ENCODE measurements at regions not wholly inside any gene's neighbourhood (a gene's known extent, or its start where the extent isn't known, plus 50 kb on each side); places are given as distances from the start of the nearest gene placed in this dataset.

DNA sequence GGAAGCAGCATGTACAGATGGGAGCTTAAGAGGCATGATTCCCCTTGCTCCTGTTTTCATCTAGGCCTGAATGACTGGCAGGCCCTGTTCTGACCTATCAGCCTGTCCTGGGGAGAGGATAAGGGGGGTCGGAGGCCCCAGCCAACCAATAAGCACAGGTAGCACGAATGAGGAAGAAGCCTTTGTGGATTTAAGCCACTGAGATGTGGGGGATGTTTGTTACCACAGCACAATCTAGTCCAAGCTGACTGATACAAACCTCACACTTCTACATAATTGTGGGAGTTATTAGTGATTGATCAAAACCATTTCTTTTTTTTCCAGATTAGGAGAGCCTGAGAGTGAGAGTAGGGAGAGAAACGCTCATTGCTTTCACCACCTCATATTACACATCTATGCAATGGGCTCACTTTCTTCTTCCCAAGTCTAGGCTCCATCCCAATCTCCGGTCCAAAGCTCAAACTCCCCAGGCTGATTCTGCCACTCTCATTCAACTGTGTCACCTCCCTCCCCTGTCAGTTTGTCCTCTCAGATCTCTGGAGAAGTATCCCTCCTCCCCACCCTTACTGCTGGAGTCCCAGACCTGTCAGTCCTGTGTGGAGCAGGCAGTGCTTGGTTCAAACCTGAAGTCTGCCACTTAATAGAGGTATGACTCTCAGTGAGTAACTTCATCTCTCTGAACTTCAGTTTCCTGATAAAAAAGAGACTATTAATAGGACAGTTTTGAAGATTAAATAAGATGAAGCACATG is 220.5 kb downstream of the PTPRU start:
- no peak overlapping the region for H3K27ac Mint-ChIP-seq
- peaks cover 37% of the 10 kb centered on the region for H3K27me3 Mint-ChIP-seq (ENCODE audit: low read depth)
- peaks cover 3% of the 10 kb centered on the region for H3K9me3 Mint-ChIP-seq
- H3K4me3 Mint-ChIP-seq: no peak overlapping the region
- H3K4me1 Mint-ChIP-seq: peaks cover 16% of the 10 kb centered on the region
- H3K36me3 Mint-ChIP-seq (ENCODE audit: low read depth): no peaks in the 10 kb centered on the region
- TF ChIP-seq, protein P1, sequence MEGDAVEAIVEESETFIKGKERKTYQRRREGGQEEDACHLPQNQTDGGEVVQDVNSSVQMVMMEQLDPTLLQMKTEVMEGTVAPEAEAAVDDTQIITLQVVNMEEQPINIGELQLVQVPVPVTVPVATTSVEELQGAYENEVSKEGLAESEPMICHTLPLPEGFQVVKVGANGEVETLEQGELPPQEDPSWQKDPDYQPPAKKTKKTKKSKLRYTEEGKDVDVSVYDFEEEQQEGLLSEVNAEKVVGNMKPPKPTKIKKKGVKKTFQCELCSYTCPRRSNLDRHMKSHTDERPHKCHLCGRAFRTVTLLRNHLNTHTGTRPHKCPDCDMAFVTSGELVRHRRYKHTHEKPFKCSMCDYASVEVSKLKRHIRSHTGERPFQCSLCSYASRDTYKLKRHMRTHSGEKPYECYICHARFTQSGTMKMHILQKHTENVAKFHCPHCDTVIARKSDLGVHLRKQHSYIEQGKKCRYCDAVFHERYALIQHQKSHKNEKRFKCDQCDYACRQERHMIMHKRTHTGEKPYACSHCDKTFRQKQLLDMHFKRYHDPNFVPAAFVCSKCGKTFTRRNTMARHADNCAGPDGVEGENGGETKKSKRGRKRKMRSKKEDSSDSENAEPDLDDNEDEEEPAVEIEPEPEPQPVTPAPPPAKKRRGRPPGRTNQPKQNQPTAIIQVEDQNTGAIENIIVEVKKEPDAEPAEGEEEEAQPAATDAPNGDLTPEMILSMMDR (IDR thresholded peaks at IDR 0.05; ENCODE audit: unreplicated experiment in 3 of 3): no peak

DNA sequence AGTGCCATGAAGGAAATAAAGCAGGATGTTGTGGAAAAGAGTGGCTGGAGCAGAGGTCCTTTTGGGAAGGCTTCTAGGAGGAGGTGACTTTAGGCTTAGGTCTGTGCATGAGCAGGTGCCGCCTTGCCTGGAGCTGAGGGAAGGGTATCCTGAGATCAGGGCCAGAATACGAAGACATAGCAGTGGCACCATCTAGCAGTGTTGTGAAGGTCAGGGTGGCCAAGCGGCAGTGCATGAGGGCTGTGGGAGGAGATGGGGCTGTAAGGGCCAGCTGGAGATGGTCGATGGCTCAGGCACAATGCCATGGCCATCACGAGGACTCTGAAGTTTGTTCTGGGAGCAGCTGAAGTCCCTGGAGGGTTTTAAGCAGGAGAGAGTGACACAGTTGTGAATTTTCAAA is 219.5 kb downstream of the PTPRU start:
- peaks cover 3% of the 10 kb centered on the region for H3K9me3 Mint-ChIP-seq
- no peak overlapping the region for H3K4me3 Mint-ChIP-seq
- TF ChIP-seq, protein P1 (IDR thresholded peaks at IDR 0.05; ENCODE audit: unreplicated experiment in 3 of 3): no peak
- peaks cover 16% of the 10 kb centered on the region for H3K4me1 Mint-ChIP-seq
- H3K27me3 Mint-ChIP-seq (ENCODE audit: low read depth): peaks cover 34% of the 10 kb centered on the region
- no peak overlapping the region for H3K27ac Mint-ChIP-seq
- H3K36me3 Mint-ChIP-seq (ENCODE audit: low read depth): no peaks in the 10 kb centered on the region

DNA sequence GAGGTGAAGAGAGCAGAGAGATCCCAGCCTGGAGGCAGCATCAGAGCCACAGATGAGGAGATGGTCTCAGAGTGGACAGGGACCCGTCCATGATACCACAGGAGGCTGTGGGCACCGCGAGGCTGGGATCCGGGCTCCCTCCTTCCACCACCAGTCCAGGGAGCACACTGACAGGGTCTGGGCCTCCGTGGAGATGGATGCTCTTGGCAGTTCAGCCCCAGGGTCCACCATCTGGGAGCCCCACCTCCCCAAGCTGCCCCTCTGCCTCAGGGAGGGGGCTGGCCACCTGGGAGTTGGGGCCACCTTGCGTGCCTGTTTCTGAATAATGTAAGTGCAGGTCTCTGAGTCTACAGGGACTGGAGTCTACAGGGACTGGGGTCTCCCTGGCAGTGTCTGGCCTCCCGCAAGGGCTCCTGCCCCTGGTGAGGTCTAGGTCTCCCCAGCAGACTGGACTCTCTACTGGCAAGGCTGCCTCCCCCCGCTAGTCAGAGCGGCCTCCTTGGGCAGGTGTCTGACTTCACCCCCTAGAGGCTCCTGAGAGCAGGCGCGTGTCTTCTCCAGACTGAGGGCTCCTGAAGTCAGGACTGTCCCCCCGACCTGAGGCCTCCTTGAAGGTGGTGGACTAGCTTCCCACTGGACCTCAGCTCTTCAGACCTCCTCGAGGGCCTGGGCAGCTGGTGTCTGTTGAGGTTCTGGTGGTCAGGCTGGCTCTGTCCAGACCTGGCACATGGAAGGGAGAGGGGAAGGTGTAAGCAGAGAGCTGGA is 218.5 kb downstream of the PTPRU start:
- no peaks in the 10 kb centered on the region for H3K36me3 Mint-ChIP-seq (ENCODE audit: low read depth)
- TF ChIP-seq, protein P1 (IDR thresholded peaks at IDR 0.05; ENCODE audit: unreplicated experiment in 3 of 3): no peak
- peaks cover 34% of the 10 kb centered on the region for H3K27me3 Mint-ChIP-seq (ENCODE audit: low read depth)
- H3K4me1 Mint-ChIP-seq: peaks cover 16% of the 10 kb centered on the region
- H3K4me3 Mint-ChIP-seq: no peak overlapping the region
- no peak overlapping the region for H3K27ac Mint-ChIP-seq
- H3K9me3 Mint-ChIP-seq: peaks cover 3% of the 10 kb centered on the region

DNA sequence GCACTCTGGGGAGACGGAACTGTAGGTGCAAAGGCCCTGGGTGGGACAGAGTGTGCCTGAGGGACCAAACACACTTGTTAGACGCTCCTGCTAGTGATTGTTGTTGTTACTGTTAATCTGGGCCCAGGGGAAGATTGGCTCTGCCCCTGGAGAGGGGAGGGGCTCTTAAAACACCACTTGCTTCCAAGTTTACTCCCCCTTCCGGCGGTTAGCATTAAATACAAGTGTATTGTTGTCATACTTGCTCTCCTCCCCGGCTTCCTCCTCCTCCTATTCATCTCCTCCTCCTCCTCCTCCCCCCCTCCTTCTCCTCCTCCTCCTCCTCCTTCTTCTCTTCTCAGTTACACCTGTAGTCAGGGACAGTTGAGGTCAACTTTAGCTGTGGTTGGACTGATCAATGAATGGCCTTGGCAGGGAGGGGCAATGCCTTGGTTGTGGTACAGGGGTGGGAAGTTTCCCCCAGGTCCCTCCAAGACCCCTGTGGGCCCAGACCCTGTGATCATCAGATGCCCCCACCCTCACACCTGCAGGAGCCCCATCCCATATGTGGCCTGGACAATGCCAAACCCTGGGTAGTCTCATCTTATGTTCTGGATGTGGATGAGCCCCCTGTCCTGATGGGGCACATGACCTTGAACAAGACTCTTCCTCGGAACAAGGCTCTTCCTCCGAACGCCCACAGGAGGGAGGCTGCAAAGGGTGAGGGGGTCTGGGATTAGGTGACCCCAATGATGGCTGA is 217.3 kb downstream of the PTPRU start:
- TF ChIP-seq, protein P1 (IDR thresholded peaks at IDR 0.05; ENCODE audit: unreplicated experiment in 3 of 3): peak; percentile 16 to 41 (median 33)
- Mint-ChIP-seq H3K4me3 (no peak overlapping the region), H3K9me3 (peaks cover 3% of the 10 kb centered on the region), H3K27ac (peak overlapping the region in 1 of 3 experiments; percentile 83), H3K36me3 (ENCODE audit: low read depth) (no peaks in the 10 kb centered on the region), H3K4me1 (peaks cover 16% of the 10 kb centered on the region), H3K27me3 (ENCODE audit: low read depth) (peaks cover 31% of the 10 kb centered on the region)

DNA sequence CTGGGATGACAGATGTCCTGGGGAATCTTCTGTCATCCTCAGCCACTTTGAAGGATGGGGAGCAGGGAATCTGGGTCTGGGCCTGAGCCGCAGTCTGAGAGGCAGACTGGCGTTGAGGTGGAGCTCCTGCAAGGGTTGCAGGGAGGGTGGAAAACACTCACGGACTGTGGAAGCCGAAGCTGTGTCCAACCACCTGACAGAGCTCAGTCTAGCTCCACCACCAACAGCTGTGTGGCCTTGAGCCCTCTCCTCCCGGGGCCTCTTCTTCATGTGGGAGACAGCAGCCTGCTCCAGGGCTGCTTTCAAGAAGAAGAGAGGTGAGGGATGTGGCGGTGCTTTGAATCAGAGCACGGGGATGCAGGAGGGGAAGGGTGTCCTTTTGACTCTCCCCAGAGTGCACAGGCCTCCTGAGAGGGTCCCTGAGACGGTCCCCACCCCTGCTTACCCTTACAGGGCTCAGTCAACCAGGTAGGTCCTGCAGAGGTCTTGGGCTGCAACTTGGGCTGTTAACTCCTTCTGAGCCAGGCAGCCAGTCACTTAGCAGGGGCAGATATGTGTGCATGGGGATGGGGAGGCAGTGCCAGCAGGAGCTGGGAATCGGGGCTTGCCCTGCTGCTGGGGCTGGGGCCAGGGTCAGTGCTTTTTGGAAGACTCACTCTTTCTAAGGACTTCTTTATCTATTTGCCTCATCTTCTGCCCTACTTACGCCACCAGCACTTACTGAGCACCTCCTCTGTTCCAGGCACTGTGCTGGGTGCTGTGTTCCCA is 216.3 kb downstream of the PTPRU start:
- Mint-ChIP-seq H3K36me3 (ENCODE audit: low read depth) (no peaks in the 10 kb centered on the region), H3K27ac (peak overlapping the region in 1 of 3 experiments; percentile 83), H3K27me3 (ENCODE audit: low read depth) (peaks cover 22% of the 10 kb centered on the region), H3K9me3 (peaks cover 3% of the 10 kb centered on the region), H3K4me1 (peaks cover 16% of the 10 kb centered on the region), H3K4me3 (no peak overlapping the region)
- TF ChIP-seq, protein P1 (IDR thresholded peaks at IDR 0.05; ENCODE audit: unreplicated experiment in 3 of 3): no peak
